ENCODE measurements at regions not wholly inside any gene's neighbourhood (a gene's known extent, or its start where the extent isn't known, plus 50 kb on each side); places are given as distances from the start of the nearest gene placed in this dataset.
"Not testable (repeated sequence)": the region's sequence is repeated elsewhere in the genome, so short reads cannot be mapped to it uniquely, and the experiment has no call there.

- no peak for DNase-seq
Measured at GRCh38 chr13:83086088-83086487, 796.2 kb downstream of the SLITRK1 start.

GRCh38 chr13:83085186-83085900 lies 796.9 kb downstream of the SLITRK1 start:
- no peak for DNase-seq

DNA sequence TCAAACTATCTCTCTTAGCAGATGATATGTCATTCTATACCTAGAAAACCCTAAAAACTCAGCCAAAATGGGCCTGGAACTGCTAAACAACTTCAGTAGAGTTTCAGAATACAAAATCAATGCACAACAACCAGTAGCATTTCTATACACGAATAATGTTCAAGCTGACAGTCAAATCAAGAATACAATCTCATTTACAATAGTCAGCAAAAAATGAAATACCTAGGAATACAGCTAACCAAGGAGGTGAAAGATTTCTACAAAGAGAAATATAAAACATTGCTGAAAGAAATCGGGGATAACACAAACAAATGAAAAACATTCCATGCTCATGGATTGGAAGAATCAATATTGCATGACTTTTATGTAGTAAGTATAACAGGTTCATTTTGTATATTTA lies 804.8 kb downstream of the SLITRK1 start:
- DNase-seq: no peak

- DNase-seq: not testable (repeated sequence)
Measured at GRCh38 chr13:83073930-83074329, 808.3 kb downstream of the SLITRK1 start.

DNA sequence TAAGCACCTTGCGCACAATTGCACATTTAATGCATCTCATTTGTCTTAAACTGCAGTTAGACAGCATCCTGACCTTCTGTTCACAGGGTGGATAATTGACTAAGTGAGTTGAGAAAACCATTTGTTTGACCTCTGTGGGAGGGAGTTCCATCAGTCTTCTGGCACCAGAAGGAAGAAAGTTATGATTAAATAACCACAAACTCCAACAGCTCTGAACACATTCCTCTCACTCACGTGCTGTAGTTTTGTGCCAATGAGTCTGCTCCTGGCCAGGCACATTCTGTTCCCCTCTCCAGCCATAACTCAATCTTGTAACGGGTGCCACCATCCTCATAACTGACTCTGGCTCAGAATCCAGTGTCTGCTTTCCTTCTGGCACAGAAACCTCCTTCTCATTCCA lies 817.2 kb downstream of the SLITRK1 start:
- no peak for DNase-seq

GRCh38 chr13:83057119-83057518 lies 825.2 kb downstream of the SLITRK1 start:
- DNase-seq: no peak

DNA sequence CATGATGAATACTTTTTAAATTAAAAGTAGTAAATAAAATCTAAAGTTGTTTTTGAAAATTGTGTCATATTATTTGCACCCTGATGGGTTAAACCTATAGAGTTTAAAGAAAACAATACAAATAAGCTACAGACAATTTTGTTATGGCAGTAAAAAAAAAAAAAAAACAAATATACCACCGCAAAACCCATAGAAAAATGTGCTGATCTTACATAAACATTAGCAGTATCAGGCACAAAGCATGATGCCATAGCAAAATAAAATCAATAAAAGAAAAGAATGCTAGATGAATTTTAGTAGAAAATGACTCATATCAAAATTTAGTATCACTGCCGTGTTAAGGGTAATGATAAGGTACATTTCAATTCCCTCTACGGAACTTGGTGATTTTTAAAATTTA lies 826.0 kb downstream of the SLITRK1 start:
- no peak for DNase-seq

DNA sequence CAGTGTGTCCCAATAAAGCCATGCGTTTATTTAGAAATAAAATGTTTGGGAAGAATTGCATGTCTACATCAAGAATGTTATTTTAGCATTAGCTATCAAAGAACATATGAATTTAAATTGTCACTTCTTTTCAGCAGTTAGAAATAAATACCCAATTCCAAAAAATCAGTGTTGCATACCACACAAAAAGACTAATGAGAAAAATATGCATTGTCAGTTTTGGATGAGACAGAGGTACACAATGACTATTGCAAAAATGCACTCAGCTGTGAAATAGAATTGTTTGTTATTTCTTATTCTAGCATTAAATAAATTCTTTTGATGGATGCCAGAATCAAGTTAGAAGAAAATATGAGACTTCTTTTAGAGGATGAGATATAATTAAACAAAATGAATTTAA lies 833.9 kb downstream of the SLITRK1 start:
- DNase-seq: no peak

- no peak for DNase-seq
Measured at GRCh38 chr13:83024955-83025594, 857.2 kb downstream of the SLITRK1 start.

- DNase-seq: no peak
Measured at GRCh38 chr13:83024232-83024631, 858.0 kb downstream of the SLITRK1 start.

- DNase-seq: no peak
Measured at GRCh38 chr13:83019986-83020385, 862.3 kb downstream of the SLITRK1 start.

- DNase-seq: no peak
Measured at GRCh38 chr13:83009987-83010386, 872.3 kb downstream of the SLITRK1 start.

- no peak for DNase-seq
Measured at GRCh38 chr13:83008212-83008929, 873.9 kb downstream of the SLITRK1 start.

DNA sequence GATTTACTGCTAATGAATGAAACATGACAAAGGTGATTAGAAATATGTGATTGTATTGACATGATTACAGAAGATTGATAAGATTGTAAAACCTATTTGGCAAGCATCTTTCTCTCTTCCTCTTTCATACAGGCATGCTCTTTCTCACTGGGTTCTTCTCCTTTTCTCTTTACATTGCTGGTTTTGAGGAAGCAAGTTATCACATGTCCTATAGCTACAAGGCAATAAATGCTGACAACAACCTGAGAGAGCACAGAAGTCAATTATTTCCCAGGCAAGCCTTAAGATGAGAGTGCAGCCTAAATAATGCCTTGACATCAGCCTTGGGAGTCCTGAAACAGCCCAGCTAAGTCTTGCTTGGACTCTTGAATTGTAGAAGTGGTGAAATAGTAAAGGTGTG lies 875.0 kb downstream of the SLITRK1 start:
- no peak for DNase-seq

DNA sequence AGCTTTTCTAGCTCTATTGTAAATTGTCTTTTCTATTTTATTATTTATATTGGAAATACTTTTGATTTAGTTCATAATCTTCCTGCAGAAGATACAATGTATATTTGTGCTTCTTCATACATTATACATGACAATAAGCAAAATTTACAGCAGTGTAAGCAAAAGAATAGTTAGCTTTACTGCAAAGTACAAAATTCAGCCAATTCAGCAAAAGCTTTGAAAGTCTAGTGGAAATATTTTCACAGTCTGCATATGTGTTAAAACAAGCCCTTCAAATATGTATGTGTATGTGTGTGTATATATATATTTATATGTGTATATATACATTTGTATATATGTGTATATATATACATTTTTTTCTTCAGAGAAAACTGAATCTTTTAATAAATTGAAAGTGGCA lies 879.1 kb downstream of the SLITRK1 start:
- no peak for DNase-seq

DNA sequence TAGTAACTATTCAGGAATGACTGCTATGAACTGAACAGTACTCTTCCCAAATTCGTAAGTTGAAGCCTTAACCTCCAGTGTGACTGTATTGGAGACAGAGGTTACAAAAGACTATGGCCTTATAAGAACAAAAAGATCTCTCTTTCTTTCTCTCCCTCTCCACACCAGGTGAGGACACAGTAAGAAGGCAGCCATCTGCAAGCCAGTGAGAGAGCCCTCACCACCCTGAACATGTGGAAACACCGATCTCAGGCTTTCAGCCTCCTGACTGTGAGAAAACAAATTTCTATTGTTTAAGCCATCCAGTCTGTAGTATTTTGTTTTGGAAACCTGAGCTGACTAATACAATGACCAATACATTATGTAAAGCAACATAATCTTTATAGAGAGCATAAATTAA lies 888.9 kb downstream of the SLITRK1 start:
- DNase-seq: no peak

GRCh38 chr13:82976499-82976898 lies 905.8 kb downstream of the SLITRK1 start:
- no peak for DNase-seq

- DNase-seq: no peak
Measured at GRCh38 chr13:82963226-82964099, 918.8 kb downstream of the SLITRK1 start.

- no peak for DNase-seq
Measured at GRCh38 chr13:82962397-82962796, 919.9 kb downstream of the SLITRK1 start.

GRCh38 chr13:82961757-82962156 lies 920.5 kb downstream of the SLITRK1 start:
- no peak for DNase-seq

DNA sequence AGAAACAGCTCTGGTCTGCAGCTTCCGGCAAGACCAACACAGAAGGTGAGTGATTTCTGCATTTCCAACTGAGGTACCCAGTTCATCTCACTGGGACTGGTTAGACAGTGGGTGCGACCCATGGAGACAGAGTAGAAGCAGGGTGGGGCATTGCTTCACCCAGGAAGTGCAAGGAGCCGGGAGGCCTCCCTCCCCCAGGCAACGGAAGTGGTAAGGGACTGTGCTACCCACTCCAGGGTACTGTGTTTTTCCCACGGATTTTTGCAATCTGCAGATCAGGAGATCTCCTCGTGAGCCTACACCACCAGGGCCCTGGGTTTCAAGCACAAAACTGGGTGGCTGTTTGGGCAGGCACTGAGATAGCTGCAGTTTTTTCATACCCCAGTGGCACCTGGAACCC lies 929.9 kb downstream of the SLITRK1 start:
- not testable (repeated sequence) for DNase-seq

DNA sequence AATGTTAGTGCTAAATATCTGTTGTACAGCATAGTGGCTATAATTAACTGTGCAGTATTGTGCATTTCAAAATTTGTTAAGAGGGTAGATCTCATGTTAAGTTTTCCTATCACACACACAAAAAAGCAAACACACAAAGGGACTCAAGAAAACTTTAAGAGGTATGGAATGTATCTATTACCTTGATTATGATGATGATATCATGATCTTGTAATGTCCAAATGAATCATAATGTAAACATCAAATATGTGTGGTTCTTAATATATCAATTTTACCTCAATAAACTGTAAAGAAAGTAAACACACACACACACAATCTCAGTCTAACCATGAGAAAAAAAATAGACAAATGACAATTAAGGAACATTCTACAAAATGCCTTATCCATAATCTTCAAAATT lies 934.6 kb downstream of the SLITRK1 start:
- DNase-seq: no peak

DNA sequence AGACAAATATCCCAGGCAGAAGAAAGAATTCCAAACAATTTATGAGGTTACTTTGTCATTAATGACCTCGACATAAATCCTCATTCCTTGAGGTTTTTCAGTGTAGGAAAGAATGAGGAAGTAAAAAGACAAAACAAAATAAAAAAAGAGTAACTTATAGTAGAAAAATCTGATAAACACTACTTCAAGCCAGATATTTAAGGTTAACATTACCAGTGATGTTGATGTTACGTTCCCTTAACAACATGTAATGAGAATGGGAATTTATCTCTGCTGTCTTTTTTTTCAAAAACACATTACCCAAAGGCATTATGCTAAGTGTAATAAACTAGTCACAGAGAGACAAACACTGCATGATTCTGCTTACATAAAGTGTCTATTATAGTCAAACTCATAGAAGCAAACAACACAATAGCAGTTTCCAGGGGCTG lies 935.1 kb downstream of the SLITRK1 start:
- DNase-seq: no peak

Measured in stimulated activated CD4-positive, alpha-beta T cell treated with anti-CD3 and anti-CD28 coated beads, Interleukin-4, amount 100 ng/mL, for 24 hours (primary cell).